NCI-H128 (cell line): ENCODE measurements at regions not wholly inside any gene's neighbourhood (a gene's known extent, or its start where the extent isn't known, plus 50 kb on each side); places are given as distances from the start of the nearest gene placed in this dataset.
"Not testable (repeated sequence)": the region's sequence is repeated elsewhere in the genome, so short reads cannot be mapped to it uniquely, and the experiment has no call there.

Experiments used
- DNase-seq: peaks from one replicate; lab custom pipeline; 2025; ENCODE audit not compliant: unreplicated experiment; lab: John Stamatoyannopoulos, UW

- no peak for DNase-seq
Measured at GRCh38 chr3:153437666-153438065, 275.6 kb downstream of the RAP2B start.

DNA sequence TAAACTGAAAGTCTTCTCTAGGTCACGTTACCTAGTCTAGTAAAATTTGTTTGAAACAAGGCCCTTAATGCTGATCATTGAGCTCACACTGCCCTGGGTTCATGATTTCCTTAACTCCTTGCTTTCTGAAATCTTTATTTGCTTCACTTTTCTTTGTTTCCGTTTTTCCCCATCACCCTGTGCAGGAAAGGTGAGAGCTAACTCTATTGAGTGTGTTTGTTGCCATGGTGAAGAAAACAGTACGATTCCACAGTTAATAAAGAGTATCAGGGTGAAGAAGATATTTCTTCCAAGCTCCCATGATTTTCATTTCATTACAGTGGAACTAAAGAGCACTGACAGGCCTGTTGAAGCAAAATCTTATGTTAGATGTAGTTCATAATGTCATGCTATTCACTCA lies 276.2 kb downstream of the RAP2B start:
- DNase-seq = no peak

DNA sequence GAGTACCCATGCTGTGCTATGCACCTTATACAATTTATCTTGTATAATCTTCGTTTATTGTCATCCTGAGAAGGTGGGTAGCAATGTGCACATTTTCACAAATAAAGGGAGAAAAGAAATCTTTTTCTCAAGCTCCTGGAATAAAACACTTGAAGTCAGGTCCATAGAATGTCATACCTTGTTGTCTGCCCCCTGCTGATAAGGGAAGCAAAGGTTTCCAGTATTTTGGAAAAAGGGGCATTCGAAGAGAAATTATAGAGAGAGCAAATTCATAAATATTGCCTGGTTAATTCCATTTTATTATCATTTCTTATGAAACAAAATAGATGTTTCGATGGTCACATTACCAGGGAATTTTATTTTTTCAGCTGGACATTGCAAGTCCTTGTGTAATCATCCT lies 277.8 kb downstream of the RAP2B start:
- DNase-seq = no peak

DNA sequence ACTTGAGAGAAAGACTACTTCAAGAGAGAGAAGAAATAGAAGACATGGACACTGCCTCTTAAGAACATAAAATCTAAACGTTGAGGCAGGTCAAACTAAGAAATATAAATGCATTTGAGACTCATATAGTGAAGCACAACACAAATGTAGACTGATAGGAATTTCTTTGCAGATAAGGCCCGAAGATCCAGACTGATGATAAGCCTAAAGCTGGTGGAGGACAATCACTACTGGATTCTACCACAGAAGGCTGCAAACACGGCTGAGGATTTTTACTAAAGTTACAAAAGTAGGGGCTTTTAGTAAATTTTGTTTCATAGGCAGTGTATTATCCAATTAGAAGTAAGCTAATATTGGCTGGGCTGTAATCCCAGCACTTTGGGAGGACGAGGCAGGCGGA lies 278.3 kb downstream of the RAP2B start:
- DNase-seq = no peak

DNA sequence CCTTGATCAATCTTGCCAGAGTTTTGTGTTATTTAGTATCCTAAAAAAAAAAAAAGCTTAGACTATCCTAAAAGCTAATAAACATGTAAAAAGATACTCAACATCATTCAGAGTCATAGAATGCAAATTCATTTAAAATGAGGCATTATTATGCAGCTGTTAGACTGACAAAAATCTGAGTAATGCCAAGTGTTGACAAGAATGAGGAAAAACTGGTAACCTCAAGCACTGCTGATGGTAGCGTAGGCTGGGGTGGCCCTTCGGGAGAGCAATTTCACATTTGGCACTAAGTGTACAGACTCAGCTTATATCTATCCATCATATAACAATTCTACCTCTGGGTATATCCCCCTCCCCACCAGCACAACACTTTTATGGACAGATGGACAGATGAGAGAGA lies 280.4 kb downstream of the RAP2B start:
- no peak for DNase-seq

- DNase-seq = no peak
Measured at GRCh38 chr3:153442799-153443487, 280.9 kb downstream of the RAP2B start.

- DNase-seq = no peak
Measured at GRCh38 chr3:153443961-153444360, 281.9 kb downstream of the RAP2B start.

GRCh38 chr3:153445817-153446216 lies 283.8 kb downstream of the RAP2B start:
- no peak for DNase-seq

DNA sequence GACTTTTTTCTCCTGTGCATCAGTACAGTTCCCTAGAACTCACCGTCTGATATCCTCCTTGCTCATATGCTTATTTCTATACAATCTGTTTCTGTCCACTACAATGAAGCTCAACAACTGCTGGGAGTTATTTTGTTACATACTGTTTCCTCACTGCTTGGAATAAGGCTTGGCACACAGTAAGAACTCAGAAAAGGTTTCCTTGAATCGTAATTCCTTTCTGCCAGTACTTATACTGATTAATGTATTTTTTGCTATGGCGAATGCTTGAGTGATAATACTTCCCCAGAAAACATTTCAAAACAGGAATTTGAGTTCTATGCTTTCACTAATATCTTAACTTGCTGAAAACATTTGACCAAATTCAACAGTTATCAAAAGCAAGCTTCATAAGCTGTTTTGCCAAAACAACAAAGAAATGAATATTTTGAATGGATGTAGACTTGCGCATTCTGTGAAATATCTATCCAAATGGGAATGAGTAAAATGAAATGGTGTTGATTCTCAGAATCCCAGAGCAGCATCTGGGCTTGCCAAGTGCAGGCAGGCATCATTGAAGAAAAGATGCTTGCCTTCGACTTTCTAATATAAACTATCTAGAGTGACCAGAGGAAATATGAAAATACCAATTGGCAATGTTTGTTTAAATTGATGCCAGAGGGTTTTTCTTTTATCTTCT lies 286.3 kb downstream of the RAP2B start:
- DNase-seq = no peak

- DNase-seq = no peak
Measured at GRCh38 chr3:153456833-153457545, 295.0 kb downstream of the RAP2B start.

GRCh38 chr3:153458881-153459280 lies 296.9 kb downstream of the RAP2B start:
- no peak for DNase-seq

DNA sequence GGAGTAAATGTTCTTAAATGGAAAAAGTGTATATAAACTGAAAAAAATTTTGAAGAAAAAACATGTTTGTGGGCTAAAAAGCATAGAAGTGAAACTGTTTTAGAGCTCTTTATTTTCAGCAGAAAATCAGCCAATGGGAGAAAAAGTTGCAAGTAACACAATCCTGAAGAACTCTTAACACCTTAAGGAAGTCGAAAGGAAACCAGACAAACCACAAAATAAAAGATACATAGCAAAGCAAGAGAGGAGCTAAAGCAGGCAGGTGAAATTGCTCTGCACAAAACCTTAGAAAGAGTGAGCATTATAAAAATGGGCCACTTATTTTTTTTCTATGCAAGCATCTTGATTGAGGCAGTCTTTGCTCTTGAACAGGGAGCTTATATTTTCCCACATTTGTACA lies 300.5 kb downstream of the RAP2B start:
- DNase-seq = no peak

- no peak for DNase-seq
Measured at GRCh38 chr3:153463895-153464294, 301.9 kb downstream of the RAP2B start.

DNA sequence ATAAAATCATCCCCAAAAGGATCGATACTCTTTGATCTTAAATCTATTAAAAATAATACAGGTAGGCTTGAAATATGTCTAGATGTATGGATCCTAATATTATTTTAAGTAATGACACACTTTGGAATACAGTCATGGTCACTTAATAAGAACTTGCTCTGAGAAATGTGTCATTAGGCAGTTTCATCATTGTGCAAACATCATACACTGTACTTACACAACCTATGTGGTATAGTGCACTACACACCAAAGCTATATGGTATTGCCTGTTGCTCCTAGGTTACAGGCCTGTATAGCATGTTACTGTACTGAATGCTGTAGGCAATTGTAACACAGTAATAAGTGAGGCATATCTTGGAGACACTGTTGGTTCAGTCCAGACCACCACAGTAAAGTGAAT lies 307.1 kb downstream of the RAP2B start:
- DNase-seq = no peak

DNA sequence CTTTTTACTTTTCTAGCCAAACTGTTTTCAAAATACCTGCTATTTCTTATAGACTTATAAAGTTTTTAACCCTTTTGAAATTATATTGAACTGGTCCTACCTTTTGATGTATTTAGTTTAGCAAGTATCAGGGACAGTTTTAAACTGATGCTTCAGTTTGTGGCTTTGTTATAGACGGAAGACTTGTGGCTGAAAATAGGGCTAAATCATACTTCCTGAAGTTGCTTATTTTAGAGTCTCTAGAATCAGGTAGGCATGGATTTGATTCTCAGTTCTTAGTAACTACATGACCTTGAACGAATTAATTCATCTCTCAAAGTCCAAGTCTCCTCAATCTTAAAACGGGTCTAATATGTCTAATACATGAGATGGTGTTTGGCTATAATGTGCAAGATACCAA lies 322.8 kb downstream of the RAP2B start:
- DNase-seq = no peak

DNA sequence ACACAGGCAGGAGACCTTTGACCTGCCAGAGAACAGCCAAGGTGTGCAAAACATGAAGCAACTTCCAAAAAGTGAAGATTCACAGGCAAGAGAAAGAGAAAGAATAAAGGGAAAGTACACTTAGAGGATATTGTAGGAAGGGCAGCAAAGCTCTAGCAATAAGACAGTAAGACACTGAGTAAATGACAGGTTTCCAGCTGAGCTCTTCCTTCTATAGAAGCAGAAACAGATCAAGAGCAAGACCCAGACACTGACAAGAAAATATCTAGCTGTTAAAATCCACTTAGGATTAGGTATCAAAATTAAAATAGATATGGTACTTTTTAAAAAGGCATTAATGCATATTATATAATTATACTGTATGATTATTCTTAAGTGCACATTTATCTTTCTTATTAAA lies 333.4 kb downstream of the RAP2B start:
- DNase-seq = no peak

- no peak for DNase-seq
Measured at GRCh38 chr3:153502682-153503081, 340.7 kb downstream of the RAP2B start.

- no peak for DNase-seq
Measured at GRCh38 chr3:153503873-153504272, 341.8 kb downstream of the RAP2B start.

GRCh38 chr3:153506205-153506604 lies 344.2 kb downstream of the RAP2B start:
- DNase-seq = not testable (repeated sequence)

GRCh38 chr3:153506686-153507085 lies 344.7 kb downstream of the RAP2B start:
- not testable (repeated sequence) for DNase-seq

DNA sequence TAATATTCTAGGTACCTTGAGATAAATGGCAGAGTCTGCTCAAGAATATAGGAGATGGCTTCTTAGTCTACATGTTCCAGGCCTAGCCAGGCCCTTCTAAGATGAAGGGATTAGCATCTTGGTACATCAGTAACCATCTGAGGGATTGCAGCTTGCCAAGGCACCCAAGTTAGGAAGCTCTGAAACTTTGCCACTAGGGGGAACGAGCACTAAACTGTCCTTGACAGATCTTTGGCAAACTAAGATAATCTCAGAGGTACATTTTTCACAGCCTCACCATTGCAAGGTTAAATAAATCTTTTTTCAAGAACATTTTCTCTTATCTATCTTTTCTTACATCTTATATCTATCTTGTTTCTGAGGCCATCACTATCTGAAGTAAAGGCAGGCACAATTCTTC lies 351.2 kb downstream of the RAP2B start:
- no peak for DNase-seq

- no peak for DNase-seq
Measured at GRCh38 chr3:153528473-153528872, 366.4 kb downstream of the RAP2B start.
